AG04450 (cell line): ENCODE measurements at regions not wholly inside any gene's neighbourhood (a gene's known extent, or its start where the extent isn't known, plus 50 kb on each side); places are given as distances from the start of the nearest gene placed in this dataset.
"Not testable (repeated sequence)": the region's sequence is repeated elsewhere in the genome, so short reads cannot be mapped to it uniquely, and the experiment has no call there.

Experiments
- CTCF ChIA-PET: fragments of 300-600, 350-600 bp; formaldehyde crosslinking; extraction: SDS; loops from one replicate; lab custom pipeline; 2022; ENCODE audit warnings: antibody characterized with exemption, inconsistent platforms; lab: Charles Lee
- POLR2A ChIA-PET: fragments of 350-600 bp; formaldehyde crosslinking; extraction: SDS; loops from one replicate; lab custom pipeline; 2021; ENCODE audit warnings: antibody characterized with exemption, inconsistent platforms; lab: Yijun Ruan, JAX
- DNase-seq: peaks from one replicate; pipeline ENCODE4 v3.0.0-alpha.2; 2011; ENCODE audit warnings: low read depth, low spot score
- H3K27ac ChIP-seq: one replicate; pipeline ENCODE4 v1.5.1; 2012; ENCODE audit warnings: low read depth, low read length, control low read depth
- H3K27me3 ChIP-seq: one replicate; pipeline ENCODE4 v1.6.0; 2012; ENCODE audit warnings: low read length; ENCODE audit not compliant: control insufficient read depth, insufficient read depth
- H3K4me3 ChIP-seq: 2 replicates; pipeline ENCODE4 v1.5.1; 2011; ENCODE audit warnings: mild to moderate bottlenecking, low read depth, low read length, control low read depth
- H3K9me3 ChIP-seq: 2 replicates; pipeline ENCODE4 v1.5.1; 2012; ENCODE audit warnings: low read length; ENCODE audit not compliant: control insufficient read depth, insufficient read depth
- CTCF ChIP-seq: IDR thresholded peaks from 2 replicates; pipeline ENCODE4 v1.5.1; 2011; ENCODE audit warnings: low read depth, low read length, control low read depth, inconsistent platforms

- CTCF ChIA-PET, result interaction anchor here (1.0 kb wide), 1 partner anchor 22 kb away, joined by 9 read pairs; no protein-coding TSS in a partner anchor
- DNase-seq, result no peak
- H3K9me3 ChIP-seq, result no peaks in the 10 kb centered on the region
- no peak overlapping the region for H3K4me3 ChIP-seq
- POLR2A ChIA-PET, result no interaction called here
- no peak overlapping the region for H3K27ac ChIP-seq
- TF ChIP-seq CTCF, result no peak
- no peaks in the 10 kb centered on the region for H3K27me3 ChIP-seq
These were observed 53.2 kb upstream of the TMEM254 start for GRCh38 chr10:80025281-80025680.

- not testable (repeated sequence) for H3K9me3 ChIP-seq
These were observed 56.0 kb upstream of the TMEM254 start for GRCh38 chr10:80022408-80023001.

GRCh38 chr10:80018406-80018984 lies 60.0 kb upstream of the TMEM254 start:
- H3K27me3 ChIP-seq, CTCF ChIA-PET, H3K4me3 ChIP-seq, H3K9me3 ChIP-seq, DNase-seq, POLR2A ChIA-PET, H3K27ac ChIP-seq: not testable (repeated sequence)

More at GRCh38 chr10:80022408-80023001, 56.0 kb upstream of the TMEM254 start:
- H3K27ac ChIP-seq, DNase-seq, POLR2A ChIA-PET, CTCF ChIA-PET, H3K4me3 ChIP-seq, H3K27me3 ChIP-seq: not testable (repeated sequence)

- H3K4me3 ChIP-seq, H3K27ac ChIP-seq, H3K27me3 ChIP-seq, CTCF ChIA-PET, POLR2A ChIA-PET, H3K9me3 ChIP-seq, DNase-seq: not testable (repeated sequence)
These were observed 61.3 kb upstream of the TMEM254 start for GRCh38 chr10:80017186-80017585.

GRCh38 chr10:80015911-80016830 lies 62.3 kb upstream of the TMEM254 start:
- H3K27ac ChIP-seq, result no peak overlapping the region
- TF ChIP-seq CTCF, result no peak
- ChIA-PET CTCF (no interaction called here), POLR2A (no interaction called here)
- no peaks in the 10 kb centered on the region for H3K9me3 ChIP-seq
- no peak for DNase-seq
- no peaks in the 10 kb centered on the region for H3K27me3 ChIP-seq
- no peak overlapping the region for H3K4me3 ChIP-seq

GRCh38 chr10:80013139-80013538 lies 64.2 kb upstream of the SFTPD start:
- POLR2A ChIA-PET, H3K9me3 ChIP-seq, H3K27me3 ChIP-seq, CTCF ChIA-PET, H3K4me3 ChIP-seq, DNase-seq, H3K27ac ChIP-seq: not testable (repeated sequence)

GRCh38 chr10:80011144-80011543 lies 62.2 kb upstream of the SFTPD start:
- H3K27ac ChIP-seq, POLR2A ChIA-PET, DNase-seq, H3K9me3 ChIP-seq, H3K4me3 ChIP-seq, CTCF ChIA-PET, H3K27me3 ChIP-seq: not testable (repeated sequence)
